Epidermal melanocyte (primary cell): ENCODE measurements at regions not wholly inside any gene's neighbourhood (a gene's known extent, or its start where the extent isn't known, plus 50 kb on each side); places are given as distances from the start of the nearest gene placed in this dataset.
A peak's percentile ranks its signal among the peaks of the same experiment; 100 is the strongest.

ENCODE experiments used
- DNase-seq: peaks from one replicate; pipeline ENCODE4 v3.0.0; 2011; ENCODE audit warnings: low spot score; ENCODE audit not compliant: insufficient read length

- peak; percentile 81 for DNase-seq
These were observed 117.4 kb downstream of the IRF8 start for GRCh38 chr16:86016201-86016965.

GRCh38 chr16:86018071-86018470, 119.1 kb downstream of the IRF8 start:
- no peak for DNase-seq

- no peak for DNase-seq
These were observed 119.5 kb downstream of the IRF8 start for GRCh38 chr16:86018487-86018886.

- no peak for DNase-seq
These were observed 120.0 kb downstream of the IRF8 start for GRCh38 chr16:86018941-86019340.

- no peak for DNase-seq
These were observed 120.6 kb downstream of the IRF8 start for GRCh38 chr16:86019446-86020047.

GRCh38 chr16:86020971-86021370, 122.0 kb downstream of the IRF8 start:
- no peak for DNase-seq

- no peak for DNase-seq
These were observed 123.5 kb downstream of the IRF8 start for GRCh38 chr16:86022381-86022960.

GRCh38 chr16:86024210-86024609, 125.2 kb downstream of the IRF8 start:
- DNase-seq = no peak

- DNase-seq = no peak
These were observed 126.7 kb downstream of the IRF8 start for GRCh38 chr16:86025706-86026105.

- DNase-seq = no peak
These were observed 127.4 kb downstream of the IRF8 start for GRCh38 chr16:86026171-86026910.

GRCh38 chr16:86026916-86027315, 128.0 kb downstream of the IRF8 start:
- DNase-seq = no peak

GRCh38 chr16:86027373-86028126, 128.6 kb downstream of the IRF8 start:
- no peak for DNase-seq

GRCh38 chr16:86029131-86029741, 130.3 kb downstream of the IRF8 start:
- no peak for DNase-seq

- DNase-seq = no peak
These were observed 131.2 kb downstream of the IRF8 start for GRCh38 chr16:86030116-86030515.

GRCh38 chr16:86031141-86031678, 132.2 kb downstream of the IRF8 start:
- no peak for DNase-seq

- DNase-seq = no peak
These were observed 134.1 kb downstream of the IRF8 start for GRCh38 chr16:86033016-86033474.

- no peak for DNase-seq
These were observed 135.0 kb downstream of the IRF8 start for GRCh38 chr16:86033971-86034370.

- no peak for DNase-seq
These were observed 135.5 kb downstream of the IRF8 start for GRCh38 chr16:86034421-86034919.

GRCh38 chr16:86035906-86036305, 136.9 kb downstream of the IRF8 start:
- DNase-seq = no peak
